PC-9 (cell line): ENCODE measurements at regions not wholly inside any gene's neighbourhood (a gene's known extent, or its start where the extent isn't known, plus 50 kb on each side); places are given as distances from the start of the nearest gene placed in this dataset.

Source experiments
- BruUV-seq: library from RNA; stranded (reverse); fragments of 400-500 nt; replicated peaks from 2 replicates; lab custom pipeline; 2021; lab: Mats Ljungman, UMichigan
- CTCF ChIA-PET: fragments of 300-600 bp; sonication (Branson Sonifier 250); formaldehyde crosslinking; loops from one replicate; lab custom pipeline; 2022; ENCODE audit warnings: antibody characterized with exemption; lab: Charles Lee
- POLR2A ChIA-PET: fragments of 300-600 bp; sonication (Branson Sonifier 250); formaldehyde crosslinking; loops from one replicate; lab custom pipeline; 2022; ENCODE audit warnings: antibody characterized with exemption; ENCODE audit not compliant: unreplicated experiment; lab: Charles Lee
- DNase-seq, 2 experiments: peaks; one replicate each; pipeline versions ENCODE4 v3.0.0 to v3.0.0-alpha.2; 2015 to 2022; ENCODE audit warnings: mixed read lengths in 1 of 2
- H2AFZ ChIP-seq: fragments of 200-600 bp; sonication (generic); 2 replicates; pipeline ENCODE4 v1.8.1; 2017; ENCODE audit warnings: antibody characterized with exemption
- H3F3A ChIP-seq: fragments of 200-600 bp; sonication (generic); 2 replicates; pipeline ENCODE4 v1.8.1; 2017; ENCODE audit warnings: antibody characterized with exemption, mild to moderate bottlenecking, low read depth; ENCODE audit not compliant: insufficient read depth
- H3K27ac ChIP-seq: fragments of 200-600 bp; sonication (generic); 2 replicates; pipeline ENCODE4 v1.6.1; 2016; ENCODE audit warnings: mixed run types
- H3K27me3 ChIP-seq: fragments of 200-600 bp; sonication (generic); 2 replicates; pipeline ENCODE4 v1.6.1; 2016; ENCODE audit warnings: low read depth, mixed run types; ENCODE audit not compliant: insufficient read depth
- H3K36me3 ChIP-seq: fragments of 200-600 bp; sonication (generic); 2 replicates; pipeline ENCODE4 v1.6.1; 2016; ENCODE audit warnings: low read depth, mixed run types
- H3K4me1 ChIP-seq: fragments of 200-600 bp; sonication (generic); replicated peaks from 2 replicates; pipeline ENCODE4 v1.6.1; 2016; ENCODE audit warnings: mixed run types; ENCODE audit not compliant: insufficient read depth
- H3K4me2 ChIP-seq: fragments of 200-600 bp; sonication (generic); 2 replicates; pipeline ENCODE4 v1.6.1; 2017; ENCODE audit warnings: mixed run types
- H3K4me3 ChIP-seq: fragments of 200-600 bp; sonication (generic); 2 replicates; pipeline ENCODE4 v1.6.1; 2016; ENCODE audit warnings: mixed run types
- H3K79me2 ChIP-seq: fragments of 200-600 bp; sonication (generic); 2 replicates; pipeline ENCODE4 v1.6.1; 2017; ENCODE audit warnings: low read depth, mixed run types
- H3K9me2 ChIP-seq: fragments of 200-600 bp; sonication (generic); 2 replicates; pipeline ENCODE4 v1.8.1; 2017; ENCODE audit warnings: mild to moderate bottlenecking; ENCODE audit not compliant: insufficient read depth
- H3K9me3 ChIP-seq: fragments of 200-600 bp; sonication (generic); 2 replicates; pipeline ENCODE4 v1.8.1; 2016; ENCODE audit warnings: low read depth; ENCODE audit not compliant: insufficient read depth
- H4K20me1 ChIP-seq: fragments of 200-600 bp; sonication (generic); 2 replicates; pipeline ENCODE4 v1.8.1; 2017; ENCODE audit not compliant: insufficient read depth
- EZH2 ChIP-seq: fragments of 200-600 bp; sonication (generic); IDR thresholded peaks from 2 replicates; pipeline ENCODE4 v1.8.0; 2017; ENCODE audit warnings: antibody characterized with exemption, low read depth
- intact Hi-C: fragments of 100-400 bp; cut with micrococcal nuclease; formaldehyde crosslinking; loops from one replicate; pipeline ENCODE4 v1.10.0; 2022; ENCODE audit not compliant: unreplicated experiment
- TF ChIP-seq, protein P1 (sequence below): fragments of 200-600 bp; sonication (generic); conservative IDR thresholded peaks from 2 replicates; pipeline ENCODE4 v1.6.1; 2017; ENCODE audit warnings: mixed run types, antibody characterized with exemption, mild to moderate bottlenecking, moderate library complexity

DNA sequence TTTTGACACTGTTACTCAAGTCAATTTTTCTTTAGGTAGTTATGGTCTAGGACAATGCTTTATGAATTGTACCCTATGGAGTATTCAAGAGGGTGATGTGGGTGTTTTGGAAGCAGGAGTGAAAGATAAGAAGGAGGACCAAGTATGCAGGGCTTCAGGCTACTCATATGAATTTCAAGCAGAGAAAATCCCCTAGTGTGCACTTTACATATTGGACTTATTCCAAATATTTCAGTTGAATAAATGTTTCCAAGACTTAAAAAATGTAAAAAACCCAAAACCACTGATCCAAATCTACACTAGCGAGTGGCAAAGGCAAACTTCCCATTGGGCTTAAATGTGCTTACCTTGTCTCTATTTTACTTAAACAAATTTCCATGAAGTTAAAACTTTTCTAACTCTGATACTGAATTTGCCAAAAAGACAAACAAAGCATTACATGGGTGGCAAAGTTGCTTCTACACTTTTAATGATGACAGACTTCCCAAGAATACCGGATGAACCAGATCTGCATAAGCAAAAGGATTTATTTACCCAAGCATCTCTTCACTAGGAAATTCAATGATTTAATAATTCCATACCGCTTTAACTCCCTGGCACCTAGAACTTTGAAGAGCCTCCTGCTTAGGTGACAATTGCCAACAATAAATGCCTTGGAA is 1233.5 kb upstream of the NXPH2 start:
- no peaks in the 10 kb centered on the region for H3K36me3 ChIP-seq
- no peaks in the 10 kb centered on the region for H3K27me3 ChIP-seq
- H3K4me2 ChIP-seq: no peak overlapping the region
- no peak overlapping the region for H2AFZ ChIP-seq
- POLR2A ChIA-PET: no interaction called here
- H3K79me2 ChIP-seq: no peaks in the 10 kb centered on the region
- no peaks in the 10 kb centered on the region for H3F3A ChIP-seq
- H3K9me2 ChIP-seq: no peaks in the 10 kb centered on the region
- BruUV-seq: no TSS peak
- intact Hi-C loops: no loop called here
- DNase-seq: no peak
- no peaks in the 10 kb centered on the region; the same call in 1 of the 2 replicates for H3K9me3 ChIP-seq
- H3K4me3 ChIP-seq: no peak overlapping the region
- H3K27ac ChIP-seq: no peak overlapping the region
- CTCF ChIA-PET: no interaction called here
- H4K20me1 ChIP-seq: no peaks in the 10 kb centered on the region
- no peaks in the 10 kb centered on the region for H3K4me1 ChIP-seq
- TF ChIP-seq EZH2: no peak
- TF ChIP-seq, protein P1, sequence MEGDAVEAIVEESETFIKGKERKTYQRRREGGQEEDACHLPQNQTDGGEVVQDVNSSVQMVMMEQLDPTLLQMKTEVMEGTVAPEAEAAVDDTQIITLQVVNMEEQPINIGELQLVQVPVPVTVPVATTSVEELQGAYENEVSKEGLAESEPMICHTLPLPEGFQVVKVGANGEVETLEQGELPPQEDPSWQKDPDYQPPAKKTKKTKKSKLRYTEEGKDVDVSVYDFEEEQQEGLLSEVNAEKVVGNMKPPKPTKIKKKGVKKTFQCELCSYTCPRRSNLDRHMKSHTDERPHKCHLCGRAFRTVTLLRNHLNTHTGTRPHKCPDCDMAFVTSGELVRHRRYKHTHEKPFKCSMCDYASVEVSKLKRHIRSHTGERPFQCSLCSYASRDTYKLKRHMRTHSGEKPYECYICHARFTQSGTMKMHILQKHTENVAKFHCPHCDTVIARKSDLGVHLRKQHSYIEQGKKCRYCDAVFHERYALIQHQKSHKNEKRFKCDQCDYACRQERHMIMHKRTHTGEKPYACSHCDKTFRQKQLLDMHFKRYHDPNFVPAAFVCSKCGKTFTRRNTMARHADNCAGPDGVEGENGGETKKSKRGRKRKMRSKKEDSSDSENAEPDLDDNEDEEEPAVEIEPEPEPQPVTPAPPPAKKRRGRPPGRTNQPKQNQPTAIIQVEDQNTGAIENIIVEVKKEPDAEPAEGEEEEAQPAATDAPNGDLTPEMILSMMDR: no peak

DNA sequence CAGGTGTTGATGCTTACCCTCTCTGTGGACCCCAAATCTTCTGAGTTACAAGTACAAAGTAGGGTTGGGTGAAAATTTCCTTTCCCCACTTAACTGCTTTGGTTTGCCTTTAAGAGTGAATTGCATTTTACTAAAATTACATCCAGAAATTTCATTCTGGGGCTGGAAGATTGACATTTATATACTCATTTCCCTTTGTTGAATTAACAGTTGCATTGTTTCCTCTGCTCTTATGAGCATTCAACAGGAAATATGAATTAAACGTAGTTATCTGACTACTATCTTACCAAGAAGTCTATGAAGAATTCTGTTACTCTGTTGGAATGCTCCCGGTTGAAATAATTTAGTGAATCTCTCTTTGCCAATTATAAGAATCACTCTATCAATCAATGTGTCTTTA is 1231.1 kb upstream of the NXPH2 start:
- H3K4me3 ChIP-seq: no peak overlapping the region
- H3K79me2 ChIP-seq: no peaks in the 10 kb centered on the region
- H3K9me2 ChIP-seq: no peaks in the 10 kb centered on the region
- DNase-seq: no peak
- H3K36me3 ChIP-seq: no peaks in the 10 kb centered on the region
- CTCF ChIA-PET: no interaction called here
- POLR2A ChIA-PET: no interaction called here
- H4K20me1 ChIP-seq: no peaks in the 10 kb centered on the region
- H3K9me3 ChIP-seq: no peaks in the 10 kb centered on the region; the same call in 1 of the 2 replicates
- no peaks in the 10 kb centered on the region for H3K27me3 ChIP-seq
- H3K4me1 ChIP-seq: no peaks in the 10 kb centered on the region
- no TSS peak for BruUV-seq
- no peak overlapping the region for H3K27ac ChIP-seq
- no peak overlapping the region for H3K4me2 ChIP-seq
- no peak for TF ChIP-seq EZH2
- TF ChIP-seq, protein P1: no peak
- H2AFZ ChIP-seq: no peak overlapping the region
- intact Hi-C loops: no loop called here
- no peaks in the 10 kb centered on the region for H3F3A ChIP-seq

DNA sequence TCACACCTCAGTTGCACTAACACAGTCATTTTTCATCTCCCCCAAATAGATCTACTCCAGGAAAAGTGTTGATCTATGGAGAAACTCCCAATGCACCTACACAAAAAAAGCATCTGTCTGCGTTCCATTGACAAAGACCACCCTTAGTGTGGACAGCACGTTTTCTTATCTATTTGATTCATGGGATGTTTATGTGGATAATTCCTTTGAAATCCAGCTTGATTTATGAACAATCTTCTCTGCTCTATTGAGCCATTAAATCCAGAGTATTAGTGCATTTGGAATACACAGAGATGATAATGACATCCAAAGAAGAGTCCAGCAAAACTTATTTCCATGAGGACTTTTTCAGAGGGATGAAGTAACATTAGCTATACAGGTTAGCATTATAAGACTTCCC is 1221.9 kb upstream of the NXPH2 start:
- Histone ChIP-seq H3F3A (no peaks in the 10 kb centered on the region), H3K27me3 (no peaks in the 10 kb centered on the region), H3K9me3 (no peaks in the 10 kb centered on the region; the same call in 1 of the 2 replicates), H3K36me3 (no peaks in the 10 kb centered on the region), H3K4me3 (no peak overlapping the region), H4K20me1 (no peaks in the 10 kb centered on the region), H3K4me1 (no peaks in the 10 kb centered on the region), H3K4me2 (no peak overlapping the region), H3K9me2 (no peaks in the 10 kb centered on the region), H3K27ac (no peak overlapping the region), H3K79me2 (no peaks in the 10 kb centered on the region), H2AFZ (no peak overlapping the region)
- ChIA-PET POLR2A (no interaction called here), CTCF (no interaction called here)
- no peak for DNase-seq
- TF ChIP-seq, protein P1: no peak
- no peak for TF ChIP-seq EZH2
- intact Hi-C loops: no loop called here
- no TSS peak for BruUV-seq
